ENCODE measurements at regions not wholly inside any gene's neighbourhood (a gene's known extent, or its start where the extent isn't known, plus 50 kb on each side); places are given as distances from the start of the nearest gene placed in this dataset.

GRCh38 chr9:74331607-74332006, 165.5 kb upstream of the RORB start:
- TF ChIP-seq MAFK (IDR thresholded peaks at IDR 0.05; ENCODE audit: low read depth, low read length): no peak
- TF ChIP-seq, protein P1, sequence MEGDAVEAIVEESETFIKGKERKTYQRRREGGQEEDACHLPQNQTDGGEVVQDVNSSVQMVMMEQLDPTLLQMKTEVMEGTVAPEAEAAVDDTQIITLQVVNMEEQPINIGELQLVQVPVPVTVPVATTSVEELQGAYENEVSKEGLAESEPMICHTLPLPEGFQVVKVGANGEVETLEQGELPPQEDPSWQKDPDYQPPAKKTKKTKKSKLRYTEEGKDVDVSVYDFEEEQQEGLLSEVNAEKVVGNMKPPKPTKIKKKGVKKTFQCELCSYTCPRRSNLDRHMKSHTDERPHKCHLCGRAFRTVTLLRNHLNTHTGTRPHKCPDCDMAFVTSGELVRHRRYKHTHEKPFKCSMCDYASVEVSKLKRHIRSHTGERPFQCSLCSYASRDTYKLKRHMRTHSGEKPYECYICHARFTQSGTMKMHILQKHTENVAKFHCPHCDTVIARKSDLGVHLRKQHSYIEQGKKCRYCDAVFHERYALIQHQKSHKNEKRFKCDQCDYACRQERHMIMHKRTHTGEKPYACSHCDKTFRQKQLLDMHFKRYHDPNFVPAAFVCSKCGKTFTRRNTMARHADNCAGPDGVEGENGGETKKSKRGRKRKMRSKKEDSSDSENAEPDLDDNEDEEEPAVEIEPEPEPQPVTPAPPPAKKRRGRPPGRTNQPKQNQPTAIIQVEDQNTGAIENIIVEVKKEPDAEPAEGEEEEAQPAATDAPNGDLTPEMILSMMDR (conservative IDR thresholded peaks at IDR 0.05; ENCODE audit: low read depth, low read length): no peak
- no peak for TF ChIP-seq POLR2A (IDR thresholded peaks at IDR 0.05; ENCODE audit: low read depth, low read length)
- TF ChIP-seq RAD21 (IDR thresholded peaks at IDR 0.05; ENCODE audit: low read length): no peak
- no peak for TF ChIP-seq CHD1 (IDR thresholded peaks at IDR 0.05; ENCODE audit: low read depth, low read length)
- TF ChIP-seq MAZ (IDR thresholded peaks at IDR 0.05; ENCODE audit: borderline replicate concordance, low read depth, low read length): no peak
- no peak for TF ChIP-seq BHLHE40 (IDR thresholded peaks at IDR 0.05; ENCODE audit: low read depth, low read length)
- TF ChIP-seq CEBPB (IDR thresholded peaks at IDR 0.05; ENCODE audit: low read depth, low read length): no peak
- TF ChIP-seq MXI1 (IDR thresholded peaks at IDR 0.05; ENCODE audit: borderline replicate concordance, low read depth, low read length): no peak
- no peak for TF ChIP-seq SMC3 (IDR thresholded peaks at IDR 0.05; ENCODE audit: low read depth, low read length)
- TF ChIP-seq, protein P2, sequence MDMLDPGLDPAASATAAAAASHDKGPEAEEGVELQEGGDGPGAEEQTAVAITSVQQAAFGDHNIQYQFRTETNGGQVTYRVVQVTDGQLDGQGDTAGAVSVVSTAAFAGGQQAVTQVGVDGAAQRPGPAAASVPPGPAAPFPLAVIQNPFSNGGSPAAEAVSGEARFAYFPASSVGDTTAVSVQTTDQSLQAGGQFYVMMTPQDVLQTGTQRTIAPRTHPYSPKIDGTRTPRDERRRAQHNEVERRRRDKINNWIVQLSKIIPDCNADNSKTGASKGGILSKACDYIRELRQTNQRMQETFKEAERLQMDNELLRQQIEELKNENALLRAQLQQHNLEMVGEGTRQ (IDR thresholded peaks at IDR 0.05; ENCODE audit: low read depth, low read length): no peak

Data from IMR-90 (cell line).